ENCODE measurements at regions not wholly inside any gene's neighbourhood (a gene's known extent, or its start where the extent isn't known, plus 50 kb on each side); places are given as distances from the start of the nearest gene placed in this dataset.

DNA sequence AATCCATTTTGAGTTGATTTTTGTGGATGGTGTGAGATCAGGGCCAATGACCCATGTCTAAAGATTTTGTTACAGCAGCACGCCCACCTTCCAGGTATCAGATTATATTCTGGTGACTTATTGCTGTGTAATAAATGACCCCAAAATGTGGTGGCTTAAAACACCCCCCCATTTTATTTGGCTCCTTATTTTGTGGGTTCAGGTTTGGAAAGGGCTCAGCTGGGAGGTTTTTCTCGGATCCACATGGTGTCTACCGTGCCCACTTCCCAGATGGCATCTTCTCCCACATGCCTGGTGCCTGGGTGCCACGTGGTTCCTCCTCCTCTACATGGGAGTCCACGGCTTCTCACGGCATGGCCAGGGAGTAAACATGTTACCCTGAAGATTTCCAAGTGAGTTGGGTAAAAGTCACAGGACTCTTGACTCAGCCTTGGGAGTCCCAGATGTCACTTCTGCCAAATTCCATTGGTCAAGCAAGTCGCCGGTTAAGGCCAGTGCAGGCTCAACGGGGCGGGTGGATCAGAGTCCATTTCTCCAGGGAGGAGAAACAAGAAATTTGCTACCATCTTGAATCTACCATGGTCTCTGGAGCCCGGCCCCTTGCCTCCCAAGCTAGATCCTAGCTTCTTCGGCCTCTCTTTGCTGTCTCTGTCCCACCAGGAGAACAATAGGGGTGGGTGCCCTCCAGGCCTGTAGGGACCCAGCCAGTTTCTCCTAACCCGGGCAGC lies 214.3 kb downstream of the KIF26A start:
- ChIA-PET CTCF (no interaction called here), POLR2A (no interaction called here)
- no peak for DNase-seq (ENCODE audit: low spot score)
- Mint-ChIP-seq H3K27ac (no peak overlapping the region), H3K9me3 (peaks cover 16% of the 10 kb centered on the region), H3K36me3 (peaks cover 5% of the 10 kb centered on the region; the same call in 1 of the 2 replicates), H3K4me1 (no peaks in the 10 kb centered on the region), H3K4me3 (no peak overlapping the region), H3K27me3 (ENCODE audit: low read depth) (no peaks in the 10 kb centered on the region)
- TF ChIP-seq, protein P1, sequence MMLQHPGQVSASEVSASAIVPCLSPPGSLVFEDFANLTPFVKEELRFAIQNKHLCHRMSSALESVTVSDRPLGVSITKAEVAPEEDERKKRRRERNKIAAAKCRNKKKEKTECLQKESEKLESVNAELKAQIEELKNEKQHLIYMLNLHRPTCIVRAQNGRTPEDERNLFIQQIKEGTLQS (CRISPR knock-in tag; conservative IDR thresholded peaks at IDR 0.05): no peak
- TF ChIP-seq SP1 (CRISPR knock-in tag; conservative IDR thresholded peaks at IDR 0.05): no peak
- no peak for TF ChIP-seq NR1H2 (CRISPR knock-in tag; IDR thresholded peaks at IDR 0.05)
- TF ChIP-seq, protein P2, sequence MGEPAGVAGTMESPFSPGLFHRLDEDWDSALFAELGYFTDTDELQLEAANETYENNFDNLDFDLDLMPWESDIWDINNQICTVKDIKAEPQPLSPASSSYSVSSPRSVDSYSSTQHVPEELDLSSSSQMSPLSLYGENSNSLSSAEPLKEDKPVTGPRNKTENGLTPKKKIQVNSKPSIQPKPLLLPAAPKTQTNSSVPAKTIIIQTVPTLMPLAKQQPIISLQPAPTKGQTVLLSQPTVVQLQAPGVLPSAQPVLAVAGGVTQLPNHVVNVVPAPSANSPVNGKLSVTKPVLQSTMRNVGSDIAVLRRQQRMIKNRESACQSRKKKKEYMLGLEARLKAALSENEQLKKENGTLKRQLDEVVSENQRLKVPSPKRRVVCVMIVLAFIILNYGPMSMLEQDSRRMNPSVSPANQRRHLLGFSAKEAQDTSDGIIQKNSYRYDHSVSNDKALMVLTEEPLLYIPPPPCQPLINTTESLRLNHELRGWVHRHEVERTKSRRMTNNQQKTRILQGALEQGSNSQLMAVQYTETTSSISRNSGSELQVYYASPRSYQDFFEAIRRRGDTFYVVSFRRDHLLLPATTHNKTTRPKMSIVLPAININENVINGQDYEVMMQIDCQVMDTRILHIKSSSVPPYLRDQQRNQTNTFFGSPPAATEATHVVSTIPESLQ (CRISPR knock-in tag; IDR thresholded peaks at IDR 0.05): no peak
- TF ChIP-seq ZNF317 (CRISPR knock-in tag; IDR thresholded peaks at IDR 0.05; ENCODE audit: borderline replicate concordance, low read depth): no peak
- no peak for TF ChIP-seq MYBL2 (CRISPR knock-in tag; IDR thresholded peaks at IDR 0.05)
- TF ChIP-seq, protein P3, sequence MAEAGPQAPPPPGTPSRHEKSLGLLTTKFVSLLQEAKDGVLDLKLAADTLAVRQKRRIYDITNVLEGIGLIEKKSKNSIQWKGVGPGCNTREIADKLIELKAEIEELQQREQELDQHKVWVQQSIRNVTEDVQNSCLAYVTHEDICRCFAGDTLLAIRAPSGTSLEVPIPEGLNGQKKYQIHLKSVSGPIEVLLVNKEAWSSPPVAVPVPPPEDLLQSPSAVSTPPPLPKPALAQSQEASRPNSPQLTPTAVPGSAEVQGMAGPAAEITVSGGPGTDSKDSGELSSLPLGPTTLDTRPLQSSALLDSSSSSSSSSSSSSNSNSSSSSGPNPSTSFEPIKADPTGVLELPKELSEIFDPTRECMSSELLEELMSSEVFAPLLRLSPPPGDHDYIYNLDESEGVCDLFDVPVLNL (CRISPR knock-in tag; IDR thresholded peaks at IDR 0.05; ENCODE audit: borderline replicate concordance, low read depth): no peak
- TF ChIP-seq ZBTB21 (CRISPR knock-in tag; IDR thresholded peaks at IDR 0.05; ENCODE audit: borderline replicate concordance): no peak
- TF ChIP-seq, protein P4, sequence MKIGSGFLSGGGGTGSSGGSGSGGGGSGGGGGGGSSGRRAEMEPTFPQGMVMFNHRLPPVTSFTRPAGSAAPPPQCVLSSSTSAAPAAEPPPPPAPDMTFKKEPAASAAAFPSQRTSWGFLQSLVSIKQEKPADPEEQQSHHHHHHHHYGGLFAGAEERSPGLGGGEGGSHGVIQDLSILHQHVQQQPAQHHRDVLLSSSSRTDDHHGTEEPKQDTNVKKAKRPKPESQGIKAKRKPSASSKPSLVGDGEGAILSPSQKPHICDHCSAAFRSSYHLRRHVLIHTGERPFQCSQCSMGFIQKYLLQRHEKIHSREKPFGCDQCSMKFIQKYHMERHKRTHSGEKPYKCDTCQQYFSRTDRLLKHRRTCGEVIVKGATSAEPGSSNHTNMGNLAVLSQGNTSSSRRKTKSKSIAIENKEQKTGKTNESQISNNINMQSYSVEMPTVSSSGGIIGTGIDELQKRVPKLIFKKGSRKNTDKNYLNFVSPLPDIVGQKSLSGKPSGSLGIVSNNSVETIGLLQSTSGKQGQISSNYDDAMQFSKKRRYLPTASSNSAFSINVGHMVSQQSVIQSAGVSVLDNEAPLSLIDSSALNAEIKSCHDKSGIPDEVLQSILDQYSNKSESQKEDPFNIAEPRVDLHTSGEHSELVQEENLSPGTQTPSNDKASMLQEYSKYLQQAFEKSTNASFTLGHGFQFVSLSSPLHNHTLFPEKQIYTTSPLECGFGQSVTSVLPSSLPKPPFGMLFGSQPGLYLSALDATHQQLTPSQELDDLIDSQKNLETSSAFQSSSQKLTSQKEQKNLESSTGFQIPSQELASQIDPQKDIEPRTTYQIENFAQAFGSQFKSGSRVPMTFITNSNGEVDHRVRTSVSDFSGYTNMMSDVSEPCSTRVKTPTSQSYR (CRISPR knock-in tag; IDR thresholded peaks at IDR 0.05): no peak
- no peak for TF ChIP-seq NFATC4 (CRISPR knock-in tag; IDR thresholded peaks at IDR 0.05)
- no peak for TF ChIP-seq GABPB1 (CRISPR knock-in tag; IDR thresholded peaks at IDR 0.05)
- no peak for TF ChIP-seq ZNF263 (CRISPR knock-in tag; IDR thresholded peaks at IDR 0.05; ENCODE audit: low read depth)
- TF ChIP-seq, protein P5, sequence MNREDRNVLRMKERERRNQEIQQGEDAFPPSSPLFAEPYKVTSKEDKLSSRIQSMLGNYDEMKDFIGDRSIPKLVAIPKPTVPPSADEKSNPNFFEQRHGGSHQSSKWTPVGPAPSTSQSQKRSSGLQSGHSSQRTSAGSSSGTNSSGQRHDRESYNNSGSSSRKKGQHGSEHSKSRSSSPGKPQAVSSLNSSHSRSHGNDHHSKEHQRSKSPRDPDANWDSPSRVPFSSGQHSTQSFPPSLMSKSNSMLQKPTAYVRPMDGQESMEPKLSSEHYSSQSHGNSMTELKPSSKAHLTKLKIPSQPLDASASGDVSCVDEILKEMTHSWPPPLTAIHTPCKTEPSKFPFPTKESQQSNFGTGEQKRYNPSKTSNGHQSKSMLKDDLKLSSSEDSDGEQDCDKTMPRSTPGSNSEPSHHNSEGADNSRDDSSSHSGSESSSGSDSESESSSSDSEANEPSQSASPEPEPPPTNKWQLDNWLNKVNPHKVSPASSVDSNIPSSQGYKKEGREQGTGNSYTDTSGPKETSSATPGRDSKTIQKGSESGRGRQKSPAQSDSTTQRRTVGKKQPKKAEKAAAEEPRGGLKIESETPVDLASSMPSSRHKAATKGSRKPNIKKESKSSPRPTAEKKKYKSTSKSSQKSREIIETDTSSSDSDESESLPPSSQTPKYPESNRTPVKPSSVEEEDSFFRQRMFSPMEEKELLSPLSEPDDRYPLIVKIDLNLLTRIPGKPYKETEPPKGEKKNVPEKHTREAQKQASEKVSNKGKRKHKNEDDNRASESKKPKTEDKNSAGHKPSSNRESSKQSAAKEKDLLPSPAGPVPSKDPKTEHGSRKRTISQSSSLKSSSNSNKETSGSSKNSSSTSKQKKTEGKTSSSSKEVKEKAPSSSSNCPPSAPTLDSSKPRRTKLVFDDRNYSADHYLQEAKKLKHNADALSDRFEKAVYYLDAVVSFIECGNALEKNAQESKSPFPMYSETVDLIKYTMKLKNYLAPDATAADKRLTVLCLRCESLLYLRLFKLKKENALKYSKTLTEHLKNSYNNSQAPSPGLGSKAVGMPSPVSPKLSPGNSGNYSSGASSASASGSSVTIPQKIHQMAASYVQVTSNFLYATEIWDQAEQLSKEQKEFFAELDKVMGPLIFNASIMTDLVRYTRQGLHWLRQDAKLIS (CRISPR knock-in tag; IDR thresholded peaks at IDR 0.05; ENCODE audit: borderline replicate concordance): no peak
- no peak for TF ChIP-seq ZNF121 (CRISPR knock-in tag; IDR thresholded peaks at IDR 0.05)
- TF ChIP-seq, protein P6, sequence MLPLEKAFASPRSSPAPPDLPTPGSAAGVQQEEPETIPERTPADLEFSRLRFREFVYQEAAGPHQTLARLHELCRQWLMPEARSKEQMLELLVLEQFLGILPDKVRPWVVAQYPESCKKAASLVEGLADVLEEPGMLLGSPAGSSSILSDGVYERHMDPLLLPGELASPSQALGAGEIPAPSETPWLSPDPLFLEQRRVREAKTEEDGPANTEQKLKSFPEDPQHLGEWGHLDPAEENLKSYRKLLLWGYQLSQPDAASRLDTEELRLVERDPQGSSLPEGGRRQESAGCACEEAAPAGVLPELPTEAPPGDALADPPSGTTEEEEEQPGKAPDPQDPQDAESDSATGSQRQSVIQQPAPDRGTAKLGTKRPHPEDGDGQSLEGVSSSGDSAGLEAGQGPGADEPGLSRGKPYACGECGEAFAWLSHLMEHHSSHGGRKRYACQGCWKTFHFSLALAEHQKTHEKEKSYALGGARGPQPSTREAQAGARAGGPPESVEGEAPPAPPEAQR (CRISPR knock-in tag; IDR thresholded peaks at IDR 0.05): no peak
- TF ChIP-seq ZNF396 (CRISPR knock-in tag; IDR thresholded peaks at IDR 0.05; ENCODE audit: borderline replicate concordance): no peak
- TF ChIP-seq, protein P7, sequence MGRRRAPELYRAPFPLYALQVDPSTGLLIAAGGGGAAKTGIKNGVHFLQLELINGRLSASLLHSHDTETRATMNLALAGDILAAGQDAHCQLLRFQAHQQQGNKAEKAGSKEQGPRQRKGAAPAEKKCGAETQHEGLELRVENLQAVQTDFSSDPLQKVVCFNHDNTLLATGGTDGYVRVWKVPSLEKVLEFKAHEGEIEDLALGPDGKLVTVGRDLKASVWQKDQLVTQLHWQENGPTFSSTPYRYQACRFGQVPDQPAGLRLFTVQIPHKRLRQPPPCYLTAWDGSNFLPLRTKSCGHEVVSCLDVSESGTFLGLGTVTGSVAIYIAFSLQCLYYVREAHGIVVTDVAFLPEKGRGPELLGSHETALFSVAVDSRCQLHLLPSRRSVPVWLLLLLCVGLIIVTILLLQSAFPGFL (CRISPR knock-in tag; IDR thresholded peaks at IDR 0.05; ENCODE audit: borderline replicate concordance): no peak
- no peak for TF ChIP-seq ZNF232 (CRISPR knock-in tag; IDR thresholded peaks at IDR 0.05)
- no peak for ATAC-seq

Data from WTC11 (cell line).